K562 (cell line): ENCODE measurements at regions not wholly inside any gene's neighbourhood (a gene's known extent, or its start where the extent isn't known, plus 50 kb on each side); places are given as distances from the start of the nearest gene placed in this dataset.

ENCODE experiments used
- CTCF ChIP-seq, 3 experiments: IDR thresholded peaks in 2 of 3; conservative IDR thresholded peaks in 1 of 3; 2 replicates each; pipeline ENCODE4 v1.5.1; 2011 to 2012; ENCODE audit warnings: low read length in 3 of 3, mild to moderate bottlenecking in 3 of 3, control low read depth in 2 of 3, improper control_type of control experiment in 1 of 3, inconsistent platforms in 1 of 3, low read depth in 1 of 3, mixed read lengths in 1 of 3, moderate library complexity in 1 of 3; ENCODE audit not compliant: insufficient read depth in 2 of 3
- EZH2 ChIP-seq: IDR thresholded peaks from 2 replicates; pipeline ENCODE4 v1.6.1; 2012; ENCODE audit warnings: low read depth, mild to moderate bottlenecking, inconsistent platforms, low read length, borderline replicate concordance
- FOXO4 ChIP-seq: fragments of 450-650 bp; formaldehyde crosslinking; IDR thresholded peaks from 2 replicates; pipeline ENCODE4 v1.4.0; 2020; ENCODE audit warnings: mild to moderate bottlenecking, moderate library complexity
- LCOR ChIP-seq: sonication (generic); formaldehyde crosslinking; IDR thresholded peaks from 2 replicates; pipeline ENCODE4 v1.8.0; 2022; ENCODE audit warnings: mild to moderate bottlenecking, missing genetic modification reagents
- NFIC ChIP-seq: fragments of 450-650 bp; IDR thresholded peaks from 2 replicates; pipeline ENCODE4 v1.6.1; 2017; ENCODE audit warnings: mild to moderate bottlenecking, inconsistent platforms
- RBM39 ChIP-seq: fragments of 200-400 bp; formaldehyde crosslinking; optimal IDR thresholded peaks from 2 replicates; pipeline ENCODE3; 2018; ENCODE audit warnings: low read depth, low read length
- ZNF224 ChIP-seq: sonication (generic); formaldehyde crosslinking; IDR thresholded peaks from 2 replicates; pipeline ENCODE4 v1.8.0; 2022; ENCODE audit warnings: mild to moderate bottlenecking, missing genetic modification reagents

- TF ChIP-seq FOXO4 (CRISPR knock-in tag) (no peak), NFIC (no peak), CTCF (IDR thresholded peaks at IDR 0.05 in 2 of 3, conservative IDR thresholded peaks at IDR 0.05 in 1 of 3; ENCODE audit: insufficient read depth in 2 of 3, low read depth in 1 of 3, low read length in 3 of 3) (no peak), RBM39 (no peak), LCOR (no peak), EZH2 (no peak), ZNF224 (no peak)
These were observed 66.2 kb upstream of the S1PR1 start for GRCh38 chr1:101170506-101171050.
